Suprapubic skin (tissue), 4 donors: ENCODE measurements at regions not wholly inside any gene's neighbourhood (a gene's known extent, or its start where the extent isn't known, plus 50 kb on each side); places are given as distances from the start of the nearest gene placed in this dataset.

Experiments
- EP300 ChIP-seq: sonication (generic); formaldehyde crosslinking; IDR thresholded peaks from one replicate; pipeline ENCODE4 v1.6.1; 2017; ENCODE audit warnings: antibody characterized with exemption
- POLR2A ChIP-seq, 2 donors: fragments of 450-650 bp; IDR thresholded peaks; one replicate each; pipeline ENCODE4 v1.6.1; 2017; ENCODE audit warnings: antibody characterized with exemption in 2 of 2, mild to moderate bottlenecking in 2 of 2, moderate library complexity in 2 of 2
- POLR2AphosphoS5 ChIP-seq, 3 donors: sonication (generic); formaldehyde crosslinking; IDR thresholded peaks; one replicate each; pipeline ENCODE4 v1.6.1; 2017; ENCODE audit warnings: antibody characterized with exemption in 3 of 3
- TF ChIP-seq, protein P1 (sequence below), 2 donors: fragments of 200-600 bp in 1 of 2; fragments of 450-650 bp in 1 of 2; sonication (generic) in 1 of 2; IDR thresholded peaks; one replicate each; pipeline ENCODE4 v1.5.1; 2016 to 2019; ENCODE audit warnings: antibody characterized with exemption in 2 of 2, mild to moderate bottlenecking in 1 of 2, moderate library complexity in 1 of 2

DNA sequence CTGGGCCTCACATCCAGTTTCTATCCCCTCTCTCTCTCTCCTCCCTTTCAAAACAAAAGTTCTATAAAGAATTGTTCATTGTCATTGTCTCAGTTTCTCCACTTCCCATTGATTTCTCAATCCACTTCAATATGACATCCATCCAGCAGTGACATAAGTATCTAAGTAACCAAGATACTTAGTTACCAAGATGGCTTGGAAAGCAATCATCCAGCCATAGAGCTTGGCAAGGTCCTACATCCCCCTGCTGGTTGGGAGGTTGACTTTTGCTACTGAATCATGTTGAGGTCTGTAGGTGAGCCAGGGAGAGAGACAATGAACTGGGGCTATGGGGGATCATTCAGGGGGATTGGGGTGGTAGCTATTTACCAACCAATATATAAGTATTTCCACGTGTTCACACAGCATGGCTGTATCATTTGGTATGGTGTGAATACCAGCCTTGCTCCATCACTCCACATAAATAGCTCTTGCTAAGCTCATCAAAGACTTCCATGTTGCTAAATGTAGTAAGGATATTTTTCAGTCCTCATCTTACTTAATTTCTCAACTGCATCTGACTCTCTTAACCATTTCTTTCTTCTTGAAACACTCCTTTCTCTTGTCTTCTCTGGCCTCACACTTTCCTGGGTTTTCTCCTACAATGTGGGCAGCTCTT is 58.8 kb upstream of the NTRK3 start:
- no peak for TF ChIP-seq POLR2A (IDR thresholded peaks at IDR 0.05)
- TF ChIP-seq, protein P1, sequence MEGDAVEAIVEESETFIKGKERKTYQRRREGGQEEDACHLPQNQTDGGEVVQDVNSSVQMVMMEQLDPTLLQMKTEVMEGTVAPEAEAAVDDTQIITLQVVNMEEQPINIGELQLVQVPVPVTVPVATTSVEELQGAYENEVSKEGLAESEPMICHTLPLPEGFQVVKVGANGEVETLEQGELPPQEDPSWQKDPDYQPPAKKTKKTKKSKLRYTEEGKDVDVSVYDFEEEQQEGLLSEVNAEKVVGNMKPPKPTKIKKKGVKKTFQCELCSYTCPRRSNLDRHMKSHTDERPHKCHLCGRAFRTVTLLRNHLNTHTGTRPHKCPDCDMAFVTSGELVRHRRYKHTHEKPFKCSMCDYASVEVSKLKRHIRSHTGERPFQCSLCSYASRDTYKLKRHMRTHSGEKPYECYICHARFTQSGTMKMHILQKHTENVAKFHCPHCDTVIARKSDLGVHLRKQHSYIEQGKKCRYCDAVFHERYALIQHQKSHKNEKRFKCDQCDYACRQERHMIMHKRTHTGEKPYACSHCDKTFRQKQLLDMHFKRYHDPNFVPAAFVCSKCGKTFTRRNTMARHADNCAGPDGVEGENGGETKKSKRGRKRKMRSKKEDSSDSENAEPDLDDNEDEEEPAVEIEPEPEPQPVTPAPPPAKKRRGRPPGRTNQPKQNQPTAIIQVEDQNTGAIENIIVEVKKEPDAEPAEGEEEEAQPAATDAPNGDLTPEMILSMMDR (IDR thresholded peaks at IDR 0.05) = no peak
- TF ChIP-seq EP300 = no peak
- TF ChIP-seq POLR2AphosphoS5 (IDR thresholded peaks at IDR 0.05) = no peak
